Effector CD4-positive, alpha-beta T cell (primary cell): ENCODE measurements at regions not wholly inside any gene's neighbourhood (a gene's known extent, or its start where the extent isn't known, plus 50 kb on each side); places are given as distances from the start of the nearest gene placed in this dataset.
"Not testable (repeated sequence)": the region's sequence is repeated elsewhere in the genome, so short reads cannot be mapped to it uniquely, and the experiment has no call there.

Experiments
- DNase-seq: peaks from one replicate; pipeline ENCODE4 v3.0.0-alpha.2; 2020

GRCh38 chr1:149635290-149635899 is 51.7 kb downstream of the PPIAL4C start:
- DNase-seq: peak; percentile 35

GRCh38 chr1:149636286-149637122 is 52.9 kb downstream of the PPIAL4C start:
- DNase-seq: peak; percentile 90

- DNase-seq: not testable (repeated sequence)
Observed at GRCh38 chr1:149638481-149638880, 54.8 kb downstream of the PPIAL4C start.

GRCh38 chr1:149638901-149639658 is 55.4 kb downstream of the PPIAL4C start:
- not testable (repeated sequence) for DNase-seq

- DNase-seq: not testable (repeated sequence)
Observed at GRCh38 chr1:149641179-149641578, 57.5 kb downstream of the PPIAL4C start.

GRCh38 chr1:149644818-149645217 is 61.2 kb downstream of the PPIAL4C start:
- DNase-seq: not testable (repeated sequence)

GRCh38 chr1:149646360-149647017 is 62.8 kb downstream of the PPIAL4C start:
- not testable (repeated sequence) for DNase-seq

- peak; percentile 12 for DNase-seq
Observed at GRCh38 chr1:149647018-149647373, 63.3 kb downstream of the PPIAL4C start.

- DNase-seq: not testable (repeated sequence)
Observed at GRCh38 chr1:149657750-149658149, 74.1 kb downstream of the PPIAL4C start.

- DNase-seq: not testable (repeated sequence)
Observed at GRCh38 chr1:149658175-149658574, 74.5 kb downstream of the PPIAL4C start.

- not testable (repeated sequence) for DNase-seq
Observed at GRCh38 chr1:149664624-149665023, 81.0 kb downstream of the PPIAL4C start.

GRCh38 chr1:149665033-149665432 is 81.4 kb downstream of the PPIAL4C start:
- not testable (repeated sequence) for DNase-seq

GRCh38 chr1:149665528-149665927 is 81.9 kb downstream of the PPIAL4C start:
- DNase-seq: not testable (repeated sequence)

- DNase-seq: not testable (repeated sequence)
Observed at GRCh38 chr1:149673231-149673909, 89.7 kb downstream of the PPIAL4C start.

GRCh38 chr1:149674921-149675320 is 91.3 kb downstream of the PPIAL4C start:
- not testable (repeated sequence) for DNase-seq

- DNase-seq: not testable (repeated sequence)
Observed at GRCh38 chr1:149677359-149677758, 93.7 kb downstream of the PPIAL4C start.

GRCh38 chr1:149686593-149687238 is 95.8 kb upstream of the FCGR1A start:
- not testable (repeated sequence) for DNase-seq

GRCh38 chr1:149691399-149691798 is 91.1 kb upstream of the FCGR1A start:
- not testable (repeated sequence) for DNase-seq

- not testable (repeated sequence) for DNase-seq
Observed at GRCh38 chr1:149692804-149693539, 89.5 kb upstream of the FCGR1A start.

GRCh38 chr1:149695066-149695465 is 87.4 kb upstream of the FCGR1A start:
- DNase-seq: not testable (repeated sequence)

GRCh38 chr1:149700220-149700619 is 82.3 kb upstream of the FCGR1A start:
- not testable (repeated sequence) for DNase-seq
